HUDEP-2 (cell line): ENCODE measurements at regions not wholly inside any gene's neighbourhood (a gene's known extent, or its start where the extent isn't known, plus 50 kb on each side); places are given as distances from the start of the nearest gene placed in this dataset.
"Not testable (repeated sequence)": the region's sequence is repeated elsewhere in the genome, so short reads cannot be mapped to it uniquely, and the experiment has no call there.

Experiments
- DNase-seq, 76 experiments: peaks; one replicate each; lab custom pipeline; 2025; ENCODE audit not compliant: unreplicated experiment in 76 of 76; lab: John Stamatoyannopoulos, UW

DNA sequence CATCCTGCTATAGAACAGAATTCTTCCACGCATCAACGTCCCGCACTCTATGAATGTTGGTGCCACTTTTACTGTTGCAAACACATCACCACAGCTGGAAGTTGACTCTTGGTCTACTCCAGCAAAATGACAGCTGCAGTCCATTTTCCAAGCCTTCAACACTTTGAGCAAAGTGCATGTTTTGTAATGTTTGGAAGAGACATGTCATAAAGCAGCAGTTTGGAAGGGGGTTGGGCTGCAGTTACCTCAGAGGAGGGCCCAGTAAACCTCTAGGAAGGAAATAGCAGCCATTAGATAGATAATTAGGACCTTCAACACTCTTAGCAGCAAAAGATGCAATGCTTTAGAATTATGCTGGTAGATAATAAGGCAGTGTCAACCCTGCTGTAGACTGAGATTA lies 323.6 kb downstream of the TDRD3 start:
- DNase-seq, result no peak

- no peak for DNase-seq
Measured at GRCh38 chr13:60716313-60716712, 319.3 kb downstream of the TDRD3 start.

DNA sequence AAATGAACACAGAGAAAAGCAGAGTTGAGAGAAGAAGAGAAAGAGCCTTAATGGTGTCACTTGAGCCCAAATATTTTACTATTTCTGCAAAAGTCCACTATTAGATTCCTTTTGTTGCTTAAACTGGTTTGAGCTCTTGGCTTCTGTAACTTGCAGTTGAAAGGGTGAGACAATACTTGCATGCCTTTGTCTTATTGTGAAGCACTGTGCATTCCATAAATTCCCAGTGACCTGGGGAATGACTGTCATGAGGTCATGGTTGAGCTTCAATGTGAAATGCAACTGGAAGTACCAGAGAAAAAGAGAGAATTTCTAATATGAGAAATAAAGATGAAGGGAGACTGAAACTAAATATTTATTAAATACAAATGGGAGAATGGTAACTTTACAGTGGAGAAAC lies 310.9 kb downstream of the TDRD3 start:
- DNase-seq, result no peak

- no peak for DNase-seq
Measured at GRCh38 chr13:60701895-60702294, 304.9 kb downstream of the TDRD3 start.

DNA sequence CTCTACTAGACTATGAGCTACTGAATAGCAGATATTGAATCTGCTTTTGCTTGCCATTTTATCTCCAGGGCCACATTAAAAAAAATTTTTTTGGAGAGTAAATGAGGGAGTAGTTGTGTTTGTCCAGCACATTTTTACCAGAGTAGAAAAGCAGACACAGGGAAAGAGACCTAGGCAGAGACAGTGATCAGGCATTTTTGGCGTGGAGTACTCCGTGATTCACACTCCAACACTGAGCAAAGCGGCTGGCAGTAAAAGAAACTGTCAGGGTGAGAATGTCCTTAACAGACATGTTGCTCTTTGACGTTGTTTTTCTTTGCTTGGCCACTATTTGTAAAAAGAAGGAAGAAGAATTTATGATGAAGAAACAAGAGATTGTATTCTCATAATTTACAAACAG lies 304.0 kb downstream of the TDRD3 start:
- DNase-seq, result no peak

DNA sequence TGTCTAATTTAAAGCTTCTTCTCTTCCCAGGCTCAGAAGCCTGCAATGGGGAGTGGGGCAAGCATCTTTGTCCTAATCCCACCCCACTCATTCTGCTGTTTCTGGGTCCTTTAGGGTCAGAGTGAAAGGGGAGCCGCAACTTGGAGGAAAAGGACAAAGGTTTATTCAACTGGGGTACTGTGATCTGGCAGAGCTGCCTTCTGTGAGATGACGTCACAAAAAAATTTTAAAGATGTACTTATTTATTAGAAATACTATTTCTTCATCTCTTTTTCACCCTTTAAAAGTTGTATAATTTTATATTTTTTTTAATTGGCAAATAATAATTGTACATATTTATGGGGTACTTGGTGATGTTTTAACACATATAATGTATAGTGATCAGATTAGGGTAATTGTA lies 302.6 kb downstream of the TDRD3 start:
- DNase-seq, result no peak

GRCh38 chr13:60696602-60697001 lies 299.6 kb downstream of the TDRD3 start:
- no peak for DNase-seq

DNA sequence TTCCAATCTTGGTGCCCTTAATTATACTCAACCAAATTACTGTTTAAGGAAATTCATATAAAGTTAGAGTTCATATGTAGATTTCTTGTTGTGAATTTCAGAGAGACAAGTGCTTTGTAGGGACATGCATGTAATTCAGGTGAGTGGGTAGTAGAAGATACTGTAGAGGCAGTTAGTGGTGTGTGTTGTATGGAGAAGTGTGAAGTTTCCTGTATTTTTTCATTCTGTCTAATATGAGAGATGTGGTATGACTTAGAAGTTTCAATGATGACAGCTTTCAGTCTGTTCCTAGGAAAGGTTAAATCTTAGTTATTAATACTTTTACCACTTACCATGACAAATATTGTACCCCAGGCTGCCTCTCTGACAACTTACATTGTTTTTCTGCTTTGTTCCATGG lies 294.2 kb downstream of the TDRD3 start:
- no peak for DNase-seq

GRCh38 chr13:60690604-60691003 lies 293.6 kb downstream of the TDRD3 start:
- DNase-seq, result no peak

- DNase-seq, result no peak
Measured at GRCh38 chr13:60689571-60689970, 292.6 kb downstream of the TDRD3 start.

DNA sequence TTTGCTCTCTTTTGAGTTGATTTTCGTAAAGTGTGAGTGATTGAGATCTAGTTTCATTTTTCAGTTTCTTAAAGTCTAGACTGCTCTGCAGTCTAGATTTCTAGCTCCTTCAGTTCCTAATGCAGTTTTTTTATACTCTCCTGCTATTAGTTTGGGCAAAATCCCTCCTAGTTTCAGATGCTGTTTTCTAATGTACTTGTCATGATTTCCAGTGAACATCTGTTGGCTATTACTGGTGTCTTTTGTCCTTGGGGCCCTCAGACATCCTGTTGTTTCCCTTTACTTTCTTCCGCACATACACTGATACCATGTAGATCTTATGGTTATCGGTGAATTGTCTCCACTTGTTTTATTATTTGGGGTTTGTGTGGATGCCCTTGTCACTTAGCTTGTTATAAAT lies 292.1 kb downstream of the TDRD3 start:
- no peak for DNase-seq

- no peak for DNase-seq
Measured at GRCh38 chr13:60679928-60680694, 283.1 kb downstream of the TDRD3 start.

DNA sequence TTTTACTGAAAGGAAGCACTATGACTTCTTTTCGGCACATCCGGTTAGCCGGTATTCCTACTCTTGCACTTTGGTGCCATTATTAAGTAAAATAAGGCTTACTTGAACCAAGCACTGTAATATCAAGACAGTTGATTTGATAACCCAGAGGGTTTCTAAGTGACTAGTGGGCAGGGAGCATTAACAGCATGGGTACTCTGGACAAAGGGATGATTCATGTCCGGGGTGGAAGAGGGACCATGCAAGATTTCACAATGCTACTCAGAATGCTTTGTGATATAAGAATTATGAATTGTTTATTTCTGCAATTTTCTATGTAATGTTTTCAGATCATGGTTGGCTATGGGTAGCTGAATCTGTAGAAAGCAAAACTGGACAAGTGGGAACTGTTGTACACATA lies 282.1 kb downstream of the TDRD3 start:
- no peak for DNase-seq

DNA sequence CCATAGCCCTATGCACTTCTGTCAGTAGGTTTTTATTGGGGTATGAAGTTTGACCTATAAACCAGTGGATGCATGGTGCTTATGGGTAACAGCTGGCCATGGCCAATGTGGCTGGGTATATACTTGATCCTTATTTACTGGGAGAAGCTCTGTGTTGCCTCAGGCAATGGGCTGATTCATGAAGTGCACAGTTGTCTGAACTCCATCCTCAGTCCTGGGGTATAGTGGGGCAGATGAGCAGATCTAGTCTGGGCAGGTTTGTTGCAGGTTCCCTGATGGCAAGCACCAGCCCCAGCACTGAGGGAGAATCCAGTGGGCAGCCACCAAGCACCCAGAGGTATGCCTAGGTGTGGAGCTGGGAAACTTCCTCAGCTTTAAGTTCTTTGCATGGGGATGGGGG lies 274.4 kb downstream of the TDRD3 start:
- DNase-seq, result no peak

DNA sequence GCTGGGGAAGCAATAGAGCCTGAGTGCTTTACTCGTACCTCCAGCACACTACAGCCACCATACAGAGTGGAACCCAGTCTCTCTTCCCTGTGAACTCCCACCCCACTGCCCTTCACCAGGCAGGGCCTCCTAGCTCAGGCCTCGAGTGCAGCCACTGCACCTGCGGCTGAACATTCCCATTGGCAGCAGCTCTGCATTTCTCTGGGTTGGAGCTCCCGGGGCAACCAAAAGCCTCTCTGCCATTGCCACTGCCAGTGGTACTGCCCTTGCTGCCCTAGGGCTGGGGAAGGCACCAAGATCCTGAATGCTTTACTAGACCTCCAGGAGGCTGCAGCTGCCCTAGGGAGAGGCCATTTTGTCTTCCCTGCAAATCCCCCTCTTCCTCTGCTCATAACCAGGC lies 266.8 kb downstream of the TDRD3 start:
- no peak for DNase-seq

DNA sequence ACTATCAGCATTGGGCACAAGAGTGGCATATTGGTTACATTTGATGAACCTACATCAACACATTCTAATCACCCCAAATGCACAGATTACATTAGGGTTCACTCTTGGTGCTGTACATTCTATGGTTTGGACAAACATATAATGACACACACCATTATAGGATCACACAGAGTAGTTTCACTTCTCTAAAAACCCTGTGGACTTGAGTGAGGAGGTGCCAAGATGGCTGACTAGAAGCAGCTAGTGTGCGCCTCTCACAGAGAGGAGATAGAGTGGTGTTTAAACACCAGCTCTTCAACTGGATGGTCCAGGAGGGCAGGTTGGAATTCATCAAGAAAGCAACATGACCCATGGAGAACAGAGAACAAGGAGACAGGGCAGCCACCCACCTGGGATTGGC lies 265.6 kb downstream of the TDRD3 start:
- no peak for DNase-seq

- no peak for DNase-seq
Measured at GRCh38 chr13:60661521-60661920, 264.5 kb downstream of the TDRD3 start.

- DNase-seq, result not testable (repeated sequence)
Measured at GRCh38 chr13:60657586-60657985, 260.6 kb downstream of the TDRD3 start.

GRCh38 chr13:60655256-60655655 lies 258.2 kb downstream of the TDRD3 start:
- no peak for DNase-seq

GRCh38 chr13:60654415-60654814 lies 257.4 kb downstream of the TDRD3 start:
- DNase-seq, result peak in 11 of 76 experiments; percentile 1 to 23 (median 5)

DNA sequence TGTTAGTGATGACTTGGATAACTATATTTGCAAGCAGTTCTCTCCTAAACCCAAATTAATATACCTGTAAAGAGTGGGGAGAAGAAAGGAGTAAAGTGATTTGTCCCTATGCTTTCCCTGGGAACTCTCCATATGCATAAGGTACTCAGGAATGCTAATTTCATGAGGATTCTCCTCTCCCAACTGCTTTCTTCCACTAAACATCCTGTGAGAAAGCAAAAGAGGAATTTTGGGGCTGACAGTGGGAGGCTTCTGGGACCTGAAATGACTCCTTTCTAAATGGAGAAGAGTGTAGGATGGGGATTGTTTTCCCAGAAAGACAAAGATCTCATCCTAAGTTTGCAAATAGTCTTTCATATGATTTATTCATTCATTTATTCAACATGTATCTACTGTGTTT lies 250.5 kb downstream of the TDRD3 start:
- DNase-seq, result no peak

GRCh38 chr13:60646620-60647019 lies 249.6 kb downstream of the TDRD3 start:
- DNase-seq, result no peak

DNA sequence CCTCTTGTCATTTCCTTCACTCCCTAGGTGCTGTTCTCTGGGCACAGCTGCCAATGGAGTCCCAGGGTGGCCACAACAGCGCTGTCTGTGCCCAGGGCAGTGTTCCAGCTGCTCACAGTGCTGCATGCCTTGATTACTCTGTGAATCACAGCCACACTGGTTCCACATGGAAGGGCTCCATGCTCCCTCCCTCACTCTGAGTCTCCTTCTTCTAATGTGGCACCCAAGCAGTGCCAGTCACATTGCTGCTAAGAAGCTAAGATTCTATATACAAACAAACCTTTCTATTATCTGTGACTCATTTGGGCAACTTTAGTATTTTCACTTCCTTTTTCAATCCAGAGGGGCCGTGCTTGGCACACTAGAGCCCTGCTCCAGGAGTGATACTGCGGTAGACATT lies 248.7 kb downstream of the TDRD3 start:
- no peak for DNase-seq
